Stimulated activated naive CD8-positive, alpha-beta T cell treated with anti-CD3 and anti-CD28 coated beads, Interleukin-15, Interleukin-2, amounts not matched to agents 100 U/mL and 50 U/mL, for 24 hours (primary cell): ENCODE measurements at regions not wholly inside any gene's neighbourhood (a gene's known extent, or its start where the extent isn't known, plus 50 kb on each side); places are given as distances from the start of the nearest gene placed in this dataset.
"Not testable (repeated sequence)": the region's sequence is repeated elsewhere in the genome, so short reads cannot be mapped to it uniquely, and the experiment has no call there.

Experiments used
- ATAC-seq: fragments of 150-1000 bp; cut with Tn5 transposase; one replicate; pipeline ENCODE4 v1.10.0; 2021
- DNase-seq: peaks from one replicate; pipeline ENCODE4 v3.0.0; 2021

- no peak for DNase-seq
- ATAC-seq, result no peak
Measured at GRCh38 chr5:28917631-28918030, 1879.2 kb upstream of the CDH9 start.

DNA sequence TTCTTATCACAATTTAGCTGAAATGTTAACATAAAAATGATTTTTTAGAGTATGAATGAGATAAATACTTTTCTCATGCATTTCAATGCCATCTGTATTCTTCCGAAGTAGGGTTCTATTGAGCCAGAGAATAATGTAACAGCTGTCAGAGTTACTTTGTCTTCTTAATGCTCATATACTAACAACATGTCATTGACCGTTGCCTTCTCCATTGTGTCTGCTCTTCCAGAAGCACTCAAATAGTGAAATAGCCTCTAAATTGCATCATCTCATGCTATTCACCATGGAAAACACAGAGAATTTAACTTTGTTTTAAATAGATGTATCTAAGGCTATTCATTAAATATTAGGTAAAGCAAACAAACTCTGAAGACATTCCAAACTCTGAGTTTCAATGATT is 1875.9 kb upstream of the CDH9 start:
- ATAC-seq (no peak), DNase-seq (no peak)

DNA sequence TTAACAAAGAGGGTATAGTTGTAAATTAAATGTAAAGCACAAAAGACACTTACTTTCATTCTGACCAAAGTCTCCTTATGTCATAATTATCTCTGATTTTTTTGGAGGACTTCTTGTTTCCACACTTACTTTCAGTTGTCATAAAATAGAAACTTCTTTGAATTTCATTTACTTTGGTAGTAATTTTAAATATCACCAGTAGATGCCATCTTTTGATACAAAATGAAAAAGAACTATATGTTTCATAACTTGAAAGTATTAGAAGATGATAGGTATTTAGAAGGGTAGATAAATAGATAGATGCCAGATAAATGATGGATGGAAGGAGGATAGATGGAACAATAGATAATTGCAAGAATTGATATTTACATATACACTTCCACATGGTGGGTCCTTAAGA is 1865.3 kb upstream of the CDH9 start:
- ATAC-seq (no peak), DNase-seq (no peak)

- ATAC-seq (no peak), DNase-seq (no peak)
Measured at GRCh38 chr5:28896949-28897348, 1858.6 kb upstream of the CDH9 start.

DNA sequence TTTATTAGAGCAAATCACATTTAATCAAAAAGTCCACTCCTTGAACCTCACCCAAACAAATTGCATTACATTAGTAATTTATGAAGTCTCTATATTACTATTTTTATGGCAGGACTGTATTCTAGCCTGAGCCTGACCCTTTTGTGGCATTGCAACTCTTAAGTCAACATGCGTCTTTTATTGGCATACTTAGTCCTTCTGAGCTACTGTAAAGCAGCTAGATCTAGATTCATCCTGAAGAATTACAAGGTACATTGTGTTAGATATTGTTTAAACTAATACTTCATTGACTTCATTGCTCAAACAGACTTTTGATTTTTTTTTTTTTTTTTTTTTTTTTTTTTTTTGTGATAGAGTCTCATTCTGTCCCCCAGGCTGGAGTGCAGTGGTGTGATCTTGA is 1842.5 kb upstream of the CDH9 start:
- DNase-seq (no peak), ATAC-seq (no peak)

DNA sequence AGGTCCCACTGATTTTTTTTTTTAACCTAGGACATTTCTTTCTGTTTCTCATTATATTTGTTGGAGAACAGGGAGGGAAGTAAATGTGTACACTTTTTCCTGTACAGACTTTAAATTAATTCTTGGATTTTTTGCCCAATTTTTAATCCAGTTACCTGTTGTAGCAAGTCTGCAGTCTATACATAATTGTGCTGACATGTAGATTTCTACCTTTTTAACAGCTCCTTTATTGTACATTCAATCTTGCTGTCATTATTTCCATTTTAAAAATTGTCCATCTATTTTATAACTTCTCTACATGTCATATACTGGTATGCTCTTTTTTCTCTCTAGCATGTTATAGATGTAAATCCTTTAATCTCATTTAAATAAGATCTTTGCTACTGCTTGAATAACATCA is 1838.7 kb upstream of the CDH9 start:
- no peak for DNase-seq
- ATAC-seq, result no peak

DNA sequence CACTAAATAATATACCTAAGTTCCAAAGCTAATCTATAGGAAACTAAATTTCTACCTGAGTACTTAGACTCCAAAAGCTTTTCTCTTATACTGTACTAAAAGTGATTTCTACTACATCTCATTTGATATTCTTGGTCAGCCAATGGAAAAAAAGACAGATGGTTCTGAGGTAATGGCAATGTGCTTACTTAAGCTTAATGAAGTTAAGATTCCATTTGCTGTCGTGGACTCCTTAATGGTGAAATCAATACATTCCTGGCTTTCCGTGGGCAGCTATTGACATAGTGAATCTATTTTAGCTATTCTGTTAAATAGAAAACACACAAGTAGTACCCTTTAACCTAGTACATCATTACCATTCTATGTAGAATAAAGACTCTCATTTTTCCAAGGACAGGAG is 1825.6 kb upstream of the CDH9 start:
- no peak for ATAC-seq

DNA sequence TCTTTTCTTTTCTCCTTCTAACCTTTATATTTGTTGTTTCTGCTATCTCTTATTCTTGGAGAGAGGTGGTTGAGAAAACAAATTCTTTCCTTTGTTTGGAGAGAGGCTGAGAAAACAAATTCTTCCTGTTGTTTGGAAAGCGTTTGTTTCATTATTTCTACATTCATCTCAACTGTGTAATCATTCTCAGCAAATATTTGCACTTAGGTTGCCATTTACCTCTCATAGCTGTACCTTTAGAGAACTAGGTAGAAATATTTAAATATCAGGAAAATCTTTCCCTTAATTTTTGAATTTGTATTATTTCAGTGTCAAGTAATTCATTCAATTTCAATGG is 1824.4 kb upstream of the CDH9 start:
- DNase-seq, result no peak
- no peak for ATAC-seq

More for the DNA sequence above, 1825.6 kb upstream of the CDH9 start:
- no peak for DNase-seq

DNA sequence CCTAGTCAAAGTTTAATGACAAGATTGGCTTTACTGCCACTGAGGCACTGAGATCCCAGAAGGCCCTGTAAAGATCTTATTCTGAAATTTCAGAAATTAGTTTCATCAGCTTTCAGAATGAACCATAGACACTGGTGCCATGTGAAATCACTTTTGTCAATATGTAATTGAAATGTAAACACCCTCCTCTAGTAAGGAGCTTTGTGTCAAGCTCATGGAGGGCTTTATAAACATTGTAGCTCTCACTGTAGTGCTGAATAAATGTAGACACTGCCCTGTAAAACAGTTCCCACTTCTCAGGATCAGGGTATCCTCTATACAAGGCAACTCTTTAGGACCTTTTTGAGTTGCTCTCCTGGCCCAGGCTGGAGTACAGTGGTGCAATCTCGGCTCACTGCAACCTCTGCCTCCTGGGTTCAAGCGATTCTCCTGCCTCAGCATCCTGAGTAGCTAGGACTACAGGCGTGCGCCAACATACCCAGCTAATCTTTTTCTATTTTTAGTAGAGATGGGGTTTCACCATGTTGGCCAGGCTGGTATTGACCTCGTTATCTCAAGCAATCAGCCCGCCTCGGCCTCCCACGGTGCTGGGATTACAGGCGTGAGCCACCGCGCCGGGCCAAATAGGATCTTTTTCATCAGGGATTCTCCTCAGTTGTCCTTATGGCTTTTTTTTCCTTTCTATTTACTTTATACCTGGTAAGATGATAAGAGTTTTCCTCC is 1823.9 kb upstream of the CDH9 start:
- DNase-seq (no peak), ATAC-seq (no peak)

GRCh38 chr5:28855626-28856025 is 1817.2 kb upstream of the CDH9 start:
- ATAC-seq, result no peak
- no peak for DNase-seq

DNA sequence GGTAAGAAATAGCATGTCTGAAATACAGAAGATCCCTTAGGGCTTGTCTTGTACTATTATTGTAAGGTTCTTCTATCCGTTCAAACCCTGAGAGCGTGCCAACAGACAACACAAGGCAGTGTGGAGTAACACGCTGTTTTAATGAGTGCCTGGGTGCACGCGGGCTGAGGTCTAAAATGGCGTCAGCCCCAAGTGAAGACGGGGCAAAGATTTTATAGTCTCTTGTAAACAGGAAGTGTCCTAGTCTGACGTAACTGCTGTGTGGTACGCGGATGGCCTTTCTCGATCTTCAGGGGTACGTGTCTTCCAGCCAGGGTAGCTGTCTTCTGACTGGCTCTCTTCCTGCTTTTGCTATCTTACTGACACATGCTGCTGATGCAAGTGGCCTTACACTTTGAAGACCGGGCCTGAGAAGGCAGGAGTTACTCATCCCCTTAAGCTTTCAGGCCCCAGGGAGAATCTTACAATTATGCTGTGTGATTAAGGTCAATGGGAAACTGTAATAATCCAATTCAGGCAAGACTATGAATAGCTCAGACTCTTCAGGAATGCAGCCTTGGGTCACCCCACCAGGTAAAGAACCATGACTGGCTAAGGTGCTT is 1812.0 kb upstream of the CDH9 start:
- ATAC-seq, result no peak
- DNase-seq, result no peak

DNA sequence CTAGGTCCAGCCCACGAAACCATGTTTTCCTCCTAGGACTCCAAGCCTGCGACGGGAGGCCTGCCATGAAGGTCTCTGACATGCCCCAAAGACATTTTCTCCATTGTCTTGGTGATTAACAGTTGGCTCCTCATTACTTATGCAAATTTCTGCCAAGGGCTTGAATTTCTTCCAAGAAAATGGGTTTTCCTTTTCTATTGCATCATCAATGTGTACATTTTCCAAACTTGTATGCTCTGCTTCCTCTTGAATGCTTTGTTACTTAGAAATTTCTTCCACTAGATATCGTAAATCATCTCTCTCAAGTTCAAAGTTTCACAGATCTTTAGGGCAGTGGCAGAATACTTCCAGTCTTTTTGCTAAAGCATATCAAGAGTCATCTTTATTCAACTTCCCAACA is 1792.7 kb upstream of the CDH9 start:
- ATAC-seq, result no peak
- no peak for DNase-seq

DNA sequence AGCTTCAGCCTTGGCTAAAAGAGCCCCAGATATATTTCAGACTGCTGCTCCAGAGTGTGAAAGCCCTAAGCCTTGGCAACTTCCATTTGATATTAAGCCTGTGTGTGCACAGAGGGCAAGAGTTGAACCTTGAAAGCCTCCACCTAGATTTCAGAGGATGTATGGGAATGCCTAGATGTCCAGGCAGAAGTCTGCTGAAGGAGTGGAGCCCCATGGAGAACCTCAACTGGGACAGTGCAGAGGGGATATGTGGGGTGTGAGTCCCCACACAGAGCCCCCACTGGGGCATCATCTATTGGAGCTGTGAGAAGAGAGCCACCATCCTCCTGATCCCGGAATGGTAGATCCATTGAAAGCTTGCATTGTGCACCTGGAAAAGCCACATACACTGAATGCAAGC is 1784.8 kb upstream of the CDH9 start:
- no peak for DNase-seq
- no peak for ATAC-seq

GRCh38 chr5:28822071-28822470 is 1783.7 kb upstream of the CDH9 start:
- no peak for ATAC-seq
- no peak for DNase-seq

DNA sequence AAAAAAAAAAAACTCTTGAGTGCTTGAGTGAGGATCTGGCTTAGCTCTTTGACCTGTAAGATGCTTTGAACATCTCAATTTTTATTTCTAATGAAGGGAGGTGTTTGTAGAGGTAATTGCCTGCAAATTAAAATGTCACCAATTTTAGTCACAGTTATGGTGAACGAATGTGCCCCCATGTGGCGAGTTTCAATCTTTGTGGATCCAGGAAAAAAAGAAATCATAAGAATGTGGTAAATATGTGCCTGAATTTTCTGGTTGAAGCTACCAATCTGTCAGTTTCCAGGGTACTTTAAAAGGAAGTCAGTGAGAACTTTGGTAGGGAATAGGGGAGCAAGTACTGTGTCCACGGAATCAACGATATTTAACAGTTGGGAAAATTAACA is 1772.4 kb upstream of the CDH9 start:
- ATAC-seq, result no peak

GRCh38 chr5:28809811-28810750 is 1771.7 kb upstream of the CDH9 start:
- DNase-seq, result no peak
- ATAC-seq, result no peak

More for the DNA sequence above, 1772.4 kb upstream of the CDH9 start:
- no peak for DNase-seq

DNA sequence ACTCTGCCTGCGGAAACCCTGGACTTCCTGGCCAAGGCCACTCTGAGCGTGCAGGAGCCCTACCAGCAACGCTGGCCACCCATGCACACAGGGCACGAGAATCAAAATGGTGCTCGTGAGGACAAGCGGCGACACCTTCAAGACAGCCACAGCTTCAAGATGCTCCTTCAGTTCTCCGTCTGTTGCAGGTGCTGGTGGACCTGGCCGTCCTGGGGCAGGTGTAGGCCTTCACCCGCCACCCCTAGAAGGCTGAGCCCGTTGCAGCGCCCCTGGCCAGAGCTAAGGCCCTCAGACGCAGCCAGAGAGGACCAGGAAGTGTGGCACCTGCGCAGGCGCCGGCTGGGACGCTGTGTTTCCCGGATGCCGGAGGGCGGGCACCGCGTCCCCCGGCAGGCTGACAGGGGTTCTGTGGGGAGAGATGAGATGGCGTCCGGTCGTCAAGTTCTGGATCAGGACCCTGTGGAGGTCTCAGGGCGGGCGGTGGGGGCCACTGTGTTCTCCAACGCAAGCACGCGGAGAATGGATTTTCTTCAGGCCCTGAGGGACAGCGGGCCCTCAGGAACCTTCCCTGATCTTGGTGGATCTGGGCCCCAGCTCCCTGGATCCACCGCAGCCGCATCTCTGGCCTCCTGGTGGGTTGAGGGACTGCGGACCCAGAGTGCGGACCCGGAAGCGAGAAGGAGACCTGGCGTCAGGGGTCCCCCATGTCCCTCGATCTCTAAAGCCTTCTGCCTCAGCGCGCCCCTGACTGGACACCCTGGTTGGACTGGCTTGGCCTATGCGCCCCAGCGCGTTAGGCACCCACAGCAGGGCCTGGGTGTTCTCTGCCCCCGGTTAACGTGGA is 1770.8 kb upstream of the CDH9 start:
- DNase-seq (no peak), ATAC-seq (no peak)

- no peak for ATAC-seq
Measured at GRCh38 chr5:28807195-28807729, 1768.9 kb upstream of the CDH9 start.

GRCh38 chr5:28799035-28799434 is 1760.6 kb upstream of the CDH9 start:
- not testable (repeated sequence) for ATAC-seq

More at GRCh38 chr5:28807195-28807729, 1768.9 kb upstream of the CDH9 start:
- no peak for DNase-seq

GRCh38 chr5:28788954-28789353 is 1750.6 kb upstream of the CDH9 start:
- ATAC-seq (no peak), DNase-seq (no peak)

More at GRCh38 chr5:28799035-28799434, 1760.6 kb upstream of the CDH9 start:
- not testable (repeated sequence) for DNase-seq

GRCh38 chr5:28780083-28780692 is 1741.8 kb upstream of the CDH9 start:
- no peak for ATAC-seq

More at GRCh38 chr5:28780083-28780692, 1741.8 kb upstream of the CDH9 start:
- no peak for DNase-seq
